Gastroesophageal sphincter (tissue), 3 donors: ENCODE measurements at regions not wholly inside any gene's neighbourhood (a gene's known extent, or its start where the extent isn't known, plus 50 kb on each side); places are given as distances from the start of the nearest gene placed in this dataset.

Experiments used
- EP300 ChIP-seq: sonication (generic); formaldehyde crosslinking; IDR thresholded peaks from one replicate; pipeline ENCODE4 v1.6.1; 2017; ENCODE audit warnings: antibody characterized with exemption, mild to moderate bottlenecking
- POLR2A ChIP-seq, 2 donors: fragments of 450-650 bp; IDR thresholded peaks; one replicate each; pipeline ENCODE4 v1.6.1; 2017; ENCODE audit warnings: antibody characterized with exemption in 2 of 2, mild to moderate bottlenecking in 2 of 2, moderate library complexity in 1 of 2
- POLR2AphosphoS5 ChIP-seq: sonication (generic); formaldehyde crosslinking; IDR thresholded peaks from one replicate; pipeline ENCODE4 v1.6.1; 2017; ENCODE audit warnings: antibody characterized with exemption
- TF ChIP-seq, protein P1 (sequence below), 4 experiments: fragments of 200-600 bp in 2 of 4; fragments of 450-650 bp in 2 of 4; sonication (generic) in 1 of 4; IDR thresholded peaks; one replicate each; pipeline ENCODE4 v1.5.1; 2017 to 2019; ENCODE audit warnings: antibody characterized with exemption in 4 of 4, mild to moderate bottlenecking in 2 of 4, moderate library complexity in 2 of 4

DNA sequence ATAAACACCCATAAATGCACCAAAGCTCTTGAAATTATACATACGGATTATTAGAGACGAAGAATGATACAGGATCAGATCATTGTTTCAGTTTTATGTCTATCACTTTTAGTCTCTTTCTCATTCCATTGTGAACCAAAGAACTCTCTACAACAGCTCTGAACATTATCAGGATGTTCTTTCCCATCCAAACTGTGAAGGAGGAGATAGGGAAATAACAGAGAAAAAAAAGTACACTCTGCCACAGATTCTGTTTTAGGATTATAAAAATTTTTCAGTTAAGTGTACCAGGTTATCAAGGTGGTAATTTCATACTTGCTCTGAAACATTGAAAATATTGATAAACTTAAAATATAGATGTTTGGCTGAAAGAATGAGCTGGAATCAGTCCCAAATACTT, 270.9 kb downstream of the MZT1 start:
- TF ChIP-seq, protein P1, sequence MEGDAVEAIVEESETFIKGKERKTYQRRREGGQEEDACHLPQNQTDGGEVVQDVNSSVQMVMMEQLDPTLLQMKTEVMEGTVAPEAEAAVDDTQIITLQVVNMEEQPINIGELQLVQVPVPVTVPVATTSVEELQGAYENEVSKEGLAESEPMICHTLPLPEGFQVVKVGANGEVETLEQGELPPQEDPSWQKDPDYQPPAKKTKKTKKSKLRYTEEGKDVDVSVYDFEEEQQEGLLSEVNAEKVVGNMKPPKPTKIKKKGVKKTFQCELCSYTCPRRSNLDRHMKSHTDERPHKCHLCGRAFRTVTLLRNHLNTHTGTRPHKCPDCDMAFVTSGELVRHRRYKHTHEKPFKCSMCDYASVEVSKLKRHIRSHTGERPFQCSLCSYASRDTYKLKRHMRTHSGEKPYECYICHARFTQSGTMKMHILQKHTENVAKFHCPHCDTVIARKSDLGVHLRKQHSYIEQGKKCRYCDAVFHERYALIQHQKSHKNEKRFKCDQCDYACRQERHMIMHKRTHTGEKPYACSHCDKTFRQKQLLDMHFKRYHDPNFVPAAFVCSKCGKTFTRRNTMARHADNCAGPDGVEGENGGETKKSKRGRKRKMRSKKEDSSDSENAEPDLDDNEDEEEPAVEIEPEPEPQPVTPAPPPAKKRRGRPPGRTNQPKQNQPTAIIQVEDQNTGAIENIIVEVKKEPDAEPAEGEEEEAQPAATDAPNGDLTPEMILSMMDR (IDR thresholded peaks at IDR 0.05) = no peak
- TF ChIP-seq POLR2A (IDR thresholded peaks at IDR 0.05) (no peak), EP300 (no peak), POLR2AphosphoS5 (no peak)
